Colonic mucosa (tissue), 4 donors: ENCODE measurements at regions not wholly inside any gene's neighbourhood (a gene's known extent, or its start where the extent isn't known, plus 50 kb on each side); places are given as distances from the start of the nearest gene placed in this dataset.

Experiments used
- DNase-seq: peaks from one replicate; pipeline ENCODE4 v3.0.0-alpha.2; 2020
- H3K27ac ChIP-seq: fragments of 200-600 bp; one replicate; pipeline ENCODE4 v1.8.0; 2021
- H3K27me3 ChIP-seq: fragments of 200-600 bp; one replicate; pipeline ENCODE4 v1.8.0; 2021
- H3K36me3 ChIP-seq: fragments of 200-600 bp; one replicate; pipeline ENCODE4 v1.8.0; 2021
- H3K4me1 ChIP-seq: fragments of 200-600 bp; one replicate; pipeline ENCODE4 v1.8.0; 2021; ENCODE audit warnings: mild to moderate bottlenecking
- H3K4me3 ChIP-seq: fragments of 200-600 bp; one replicate; pipeline ENCODE4 v1.8.0; 2021
- H3K9ac ChIP-seq, 2 donors: one replicate each; pipeline ENCODE4 v1.7.0; 2013; ENCODE audit warnings: control low read depth in 2 of 2, low read depth in 2 of 2, low read length in 2 of 2
- H3K9me3 ChIP-seq: fragments of 200-600 bp; one replicate; pipeline ENCODE4 v1.8.0; 2021
- CTCF ChIP-seq: fragments of 200-600 bp; IDR thresholded peaks from one replicate; pipeline ENCODE4 v1.8.0; 2022; ENCODE audit warnings: antibody characterized with exemption, mild to moderate bottlenecking
- intact Hi-C: fragments of 100-400 bp; cut with DNase I; formaldehyde crosslinking; loops from one replicate; pipeline ENCODE4 v1.14.1; 2022
- donor health status: healthy.
- donor health status: DM: no; HTN: no; CAD: no.
- donor health status: DM: no; HTN: no; CAD: no.

- TF ChIP-seq CTCF = no peak
- Histone ChIP-seq H3K36me3 (no peaks in the 10 kb centered on the region), H3K4me1 (no peaks in the 10 kb centered on the region), H3K9me3 (no peaks in the 10 kb centered on the region), H3K27me3 (no peaks in the 10 kb centered on the region), H3K27ac (no peak overlapping the region), H3K4me3 (no peak overlapping the region), H3K9ac (no peak overlapping the region)
- intact Hi-C loops = no loop called here
- DNase-seq = no peak
Measured at GRCh38 chrX:131818297-131818936, 204.7 kb upstream of the STK26 start.

DNA sequence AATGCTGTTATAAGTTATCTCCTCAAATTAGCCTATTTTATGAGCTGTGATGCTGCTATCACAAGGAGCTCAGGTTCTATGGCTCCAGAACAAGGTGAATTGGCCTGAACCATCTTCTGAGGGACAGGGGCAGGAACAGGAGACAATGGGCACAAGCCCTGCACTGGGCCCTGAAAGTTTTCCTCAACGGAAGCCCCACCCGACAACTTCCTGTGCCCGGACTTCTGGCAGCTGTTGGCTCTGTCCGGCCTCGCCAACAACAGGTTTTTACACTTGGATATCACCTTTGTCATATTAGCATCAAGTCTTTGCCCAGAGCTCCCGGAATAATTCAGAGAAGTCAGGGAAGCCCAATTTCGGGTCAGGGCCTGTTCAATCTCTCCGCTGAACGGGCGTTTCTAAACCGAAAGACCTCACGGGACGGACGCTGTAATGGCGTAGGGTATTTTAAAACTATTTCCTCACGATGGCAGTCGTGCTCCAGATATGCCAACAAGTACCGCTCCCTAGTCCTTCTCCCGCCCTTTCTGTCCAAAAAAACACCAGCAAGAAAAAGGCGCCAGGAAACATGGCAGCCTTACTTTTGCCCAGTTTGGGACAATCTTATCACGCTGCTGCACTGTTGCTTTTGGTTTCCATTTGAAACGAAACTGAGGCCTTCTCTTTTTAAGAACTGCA lies 201.0 kb upstream of the STK26 start:
- Histone ChIP-seq H3K27ac (peak overlapping the region; percentile 53), H3K4me3 (peak overlapping the region; percentile 31), H3K36me3 (no peaks in the 10 kb centered on the region), H3K9ac (no peak overlapping the region), H3K9me3 (no peaks in the 10 kb centered on the region), H3K27me3 (no peaks in the 10 kb centered on the region), H3K4me1 (no peaks in the 10 kb centered on the region)
- TF ChIP-seq CTCF = no peak
- intact Hi-C loops = no loop called here
- DNase-seq = peak; percentile 87

DNA sequence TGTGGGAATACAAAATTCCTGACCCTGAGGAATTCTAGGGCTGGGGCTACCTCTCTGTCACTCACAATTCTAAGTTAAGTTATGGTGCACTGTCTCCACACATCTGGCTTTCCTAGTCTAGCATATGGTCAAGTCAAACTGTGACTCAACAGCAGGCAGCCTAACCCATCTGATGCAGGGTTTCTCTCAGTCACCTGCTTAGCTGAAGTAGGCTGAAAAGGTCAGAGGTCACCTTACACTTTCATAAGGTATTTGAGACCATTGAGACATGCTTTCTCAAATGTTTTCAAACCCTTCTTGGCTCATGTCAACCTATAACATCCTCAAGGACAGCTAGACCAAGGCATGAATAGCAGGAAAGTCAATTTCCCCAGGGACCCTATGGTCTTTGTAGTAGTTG lies 196.5 kb upstream of the STK26 start:
- intact Hi-C loops = no loop called here
- Histone ChIP-seq H3K27me3 (no peaks in the 10 kb centered on the region), H3K4me1 (no peaks in the 10 kb centered on the region), H3K27ac (no peak overlapping the region), H3K4me3 (no peak overlapping the region), H3K9ac (no peak overlapping the region), H3K9me3 (no peaks in the 10 kb centered on the region), H3K36me3 (no peaks in the 10 kb centered on the region)
- DNase-seq = no peak
- TF ChIP-seq CTCF = no peak

GRCh38 chrX:131827935-131828334 lies 195.2 kb upstream of the STK26 start:
- Histone ChIP-seq H3K27ac (no peak overlapping the region), H3K36me3 (no peaks in the 10 kb centered on the region), H3K9ac (no peak overlapping the region), H3K9me3 (no peaks in the 10 kb centered on the region), H3K27me3 (no peaks in the 10 kb centered on the region), H3K4me3 (no peak overlapping the region), H3K4me1 (no peaks in the 10 kb centered on the region)
- TF ChIP-seq CTCF = no peak
- intact Hi-C loops = no loop called here
- DNase-seq = no peak

GRCh38 chrX:131828482-131828881 lies 194.6 kb upstream of the STK26 start:
- Histone ChIP-seq H3K4me3 (no peak overlapping the region), H3K4me1 (no peaks in the 10 kb centered on the region)
- intact Hi-C loops = no loop called here

More at GRCh38 chrX:131828482-131828881, 194.6 kb upstream of the STK26 start:
- H3K36me3 ChIP-seq = no peaks in the 10 kb centered on the region
- H3K9ac ChIP-seq = no peak overlapping the region
- no peaks in the 10 kb centered on the region for H3K9me3 ChIP-seq
- TF ChIP-seq CTCF = no peak
- no peak for DNase-seq
- H3K27ac ChIP-seq = no peak overlapping the region
- no peaks in the 10 kb centered on the region for H3K27me3 ChIP-seq
